Heart left ventricle (tissue), 16 donors: ENCODE measurements at regions not wholly inside any gene's neighbourhood (a gene's known extent, or its start where the extent isn't known, plus 50 kb on each side); places are given as distances from the start of the nearest gene placed in this dataset.
"Not testable (repeated sequence)": the region's sequence is repeated elsewhere in the genome, so short reads cannot be mapped to it uniquely, and the experiment has no call there.

Source experiments
- ATAC-seq, 4 donors: fragments of 200-7000 bp; cut with Tn5 transposase; one replicate each; pipeline ENCODE4 v1.9.1; 2020 to 2022; ENCODE audit warnings: moderate library complexity in 4 of 4, mild to moderate bottlenecking in 3 of 4, moderate number of reproducible peaks in 1 of 4
- DNase-seq, 5 donors: peaks; one replicate each; pipeline ENCODE4 v3.0.0-alpha.2; 2020
- H3K27ac ChIP-seq, 12 donors: fragments of 200-600 bp; sonication (generic) in 4 of 12; one replicate each; pipeline versions ENCODE4 v1.5.0 to v1.8.0; 2016 to 2022; ENCODE audit warnings: mild to moderate bottlenecking in 2 of 12
- H3K27me3 ChIP-seq, 9 donors: fragments of 200-600 bp; sonication (generic) in 2 of 9; one replicate each; pipeline versions ENCODE4 v1.5.1 to v1.8.0; 2016 to 2022; ENCODE audit warnings: mild to moderate bottlenecking in 3 of 9
- H3K36me3 ChIP-seq, 9 donors: fragments of 200-600 bp; sonication (generic) in 2 of 9; one replicate each; pipeline versions ENCODE4 v1.5.0 to v1.8.0; 2018 to 2022; ENCODE audit warnings: mild to moderate bottlenecking in 2 of 9
- H3K4me1 ChIP-seq, 12 donors: fragments of 200-600 bp; sonication (generic) in 4 of 12; one replicate each; pipeline versions ENCODE4 v1.5.0 to v1.8.0; 2016 to 2022; ENCODE audit warnings: mild to moderate bottlenecking in 3 of 12
- H3K4me3 ChIP-seq, 12 donors: fragments of 200-600 bp; sonication (generic) in 4 of 12; one replicate each; pipeline versions ENCODE4 v1.5.0 to v1.8.0; 2017 to 2022; ENCODE audit warnings: mild to moderate bottlenecking in 9 of 12, moderate library complexity in 4 of 12
- H3K9me3 ChIP-seq, 12 donors: fragments of 200-600 bp; sonication (generic) in 4 of 12; one replicate each; pipeline versions ENCODE4 v1.5.0 to v1.8.0; 2016 to 2022; ENCODE audit warnings: mild to moderate bottlenecking in 1 of 12
- CTCF ChIP-seq, 12 donors: fragments of 200-600 bp; sonication (generic) in 4 of 12; IDR thresholded peaks; one replicate each; pipeline versions ENCODE4 v1.5.0 to v1.8.0; 2018 to 2022; ENCODE audit warnings: antibody characterized with exemption in 12 of 12, mild to moderate bottlenecking in 5 of 12
- POLR2A ChIP-seq, 2 donors: fragments of 450-650 bp; IDR thresholded peaks; one replicate each; pipeline ENCODE4 v1.6.1; 2017; ENCODE audit warnings: antibody characterized with exemption in 2 of 2, mild to moderate bottlenecking in 2 of 2, moderate library complexity in 2 of 2
- WGBS, 4 donors: extraction: QIAGEN DNeasy Blood & Tissue Kit in 2 of 4; methylation state at CpG; one replicate each; pipeline versions ENCODE4 v1.1.5 to v1.1.7; 2013 to 2018; 5-methylcytosine and 5-hydroxymethylcytosine counted together
- intact Hi-C, 10 donors: fragments of 100-400 bp; cut with DNase I; formaldehyde crosslinking; loops; one replicate each; pipeline versions ENCODE4 v1.11.1 to v1.14.2; 2022
- donor health status: ischemic (EF 13 %, LVEDD 7.1; RV severe dilation, severe dysfunction).
- donor health status: healthy with polysubstance abuse.
- donor health status: DM: no; HTN: yes; CAD: no.
- donor health status: DM: no; HTN: no; CAD: no.
- donor health status: ischemic (EF 25% LVEDD 6.9; RV normal size, moderate dysfunction).
- donor health status: ischemic (EF 25% LVEDD 5.7; RV mildly dilated, moderate dysfunction).
- donor health status: healthy.
- donor health status: DM: yes; HTN: yes; CAD: no.
- donor health status: ischemic (EF 35%, LVEDD 5.7; RV mildly dilated, moderate dysfunction).
- donor health status: nonischemic (EF 11% LVEDD 7.7; RV severe dilation, severe dysfunction).
- donor health status: DM: yes; HTN: yes; CAD: no.
- donor health status: PGD.
- donor health status: ischemic (EF 29% LVEDD 5.4; RV normal size, mild dysfunction).
- donor health status: nonischemic (EF 23%, LVEDD 6.1; RV moderate dilation, normal function).

DNA sequence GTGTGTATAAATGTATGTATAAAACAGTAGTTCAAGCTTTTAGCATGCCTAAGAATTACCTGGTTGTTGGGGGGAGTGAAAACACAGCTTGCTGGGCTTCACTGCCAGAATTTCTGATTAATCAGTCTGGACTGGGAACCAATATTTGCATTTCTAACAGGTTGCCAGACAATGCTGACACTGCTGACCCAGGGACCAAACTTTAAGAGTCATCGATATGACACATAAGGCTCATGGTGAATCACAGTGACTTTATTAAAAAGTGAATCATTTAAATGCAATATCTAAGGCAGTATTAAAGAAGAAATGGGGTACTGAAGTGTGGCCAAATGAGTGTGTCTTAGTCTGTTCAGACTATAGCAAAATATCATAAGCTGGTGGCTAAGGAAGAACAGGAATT, 195.9 kb upstream of the DTNA start:
- Histone ChIP-seq H3K27me3 (no peaks in the 10 kb centered on the region), H3K9me3 (peaks cover 0 to 15% (median 3%) of the 10 kb centered on the region in 12 donors), H3K27ac (no peak overlapping the region), H3K4me3 (no peak overlapping the region), H3K36me3 (peaks cover 0 to 5% (median 0%) of the 10 kb centered on the region in 9 donors), H3K4me1 (peaks cover 0 to 25% (median 5%) of the 10 kb centered on the region in 12 donors)
- no peak for TF ChIP-seq POLR2A (IDR thresholded peaks at IDR 0.05)
- no peak for TF ChIP-seq CTCF (IDR thresholded peaks at IDR 0.05)
- WGBS, 4 donors: 90 to 98% (median 94%) methylated on average over 1 of the region's 1 CpG
- DNase-seq (no peak), ATAC-seq (no peak)
- intact Hi-C loops: no loop called here

DNA sequence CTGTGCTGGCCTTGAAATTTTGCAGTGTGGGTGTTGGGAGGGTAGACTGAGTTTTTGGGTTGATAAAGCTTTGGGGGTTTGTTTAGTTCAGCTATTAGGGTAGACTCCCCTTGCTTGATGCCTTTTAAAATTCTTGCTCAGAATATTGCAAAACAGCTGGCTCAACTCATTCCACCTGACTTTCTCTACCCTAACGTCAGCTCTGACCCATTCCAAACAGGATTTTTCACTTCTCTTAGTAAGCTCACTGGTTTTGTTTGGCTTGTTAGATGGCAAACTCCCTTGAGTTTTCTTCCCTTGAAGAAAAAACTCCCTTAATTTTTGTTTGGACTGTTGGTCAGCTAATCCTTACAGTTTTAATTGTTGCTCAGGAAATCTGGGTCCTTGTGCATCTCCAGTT, 195.1 kb upstream of the DTNA start:
- intact Hi-C loops: no loop called here
- ATAC-seq: no peak
- WGBS, 4 donors: 56 to 65% (median 60%) methylated on average over 1 of the region's 1 CpG

GRCh38 chr18:34516355-34516754, 193.7 kb upstream of the DTNA start:
- H3K27me3 ChIP-seq, intact Hi-C loops, H3K36me3 ChIP-seq, H3K4me3 ChIP-seq, H3K4me1 ChIP-seq, DNase-seq, ATAC-seq, H3K27ac ChIP-seq: not testable (repeated sequence)
- WGBS, 4 donors: 82 to 88% (median 86%) methylated on average over 9 of the region's 9 CpGs
- peaks cover 0 to 15% (median 3%) of the 10 kb centered on the region in 12 donors for H3K9me3 ChIP-seq

More for the DNA sequence above, 195.1 kb upstream of the DTNA start:
- no peaks in the 10 kb centered on the region for H3K27me3 ChIP-seq
- no peak overlapping the region for H3K4me3 ChIP-seq
- no peak overlapping the region for H3K27ac ChIP-seq
- DNase-seq: no peak
- peaks cover 0 to 15% (median 3%) of the 10 kb centered on the region in 12 donors for H3K9me3 ChIP-seq
- TF ChIP-seq POLR2A (IDR thresholded peaks at IDR 0.05): no peak
- no peak for TF ChIP-seq CTCF (IDR thresholded peaks at IDR 0.05)
- peaks cover 0 to 21% (median 3%) of the 10 kb centered on the region in 12 donors for H3K4me1 ChIP-seq
- H3K36me3 ChIP-seq: peaks cover 0 to 5% (median 0%) of the 10 kb centered on the region in 9 donors

- intact Hi-C loops, H3K4me3 ChIP-seq, H3K27ac ChIP-seq, H3K4me1 ChIP-seq, ATAC-seq, H3K27me3 ChIP-seq, H3K36me3 ChIP-seq, DNase-seq: not testable (repeated sequence)
- WGBS, 4 donors: 83 to 94% (median 89%) methylated on average over 2 of the region's 2 CpGs
- H3K9me3 ChIP-seq: peaks cover 0 to 15% (median 3%) of the 10 kb centered on the region in 12 donors
Observed at GRCh38 chr18:34516996-34517395, 193.1 kb upstream of the DTNA start.

- ATAC-seq (peak in 1 of 4 donors; percentile 31), DNase-seq (no peak)
- Histone ChIP-seq H3K4me3 (no peak overlapping the region), H3K27me3 (no peaks in the 10 kb centered on the region), H3K9me3 (peaks cover 0 to 8% (median 0%) of the 10 kb centered on the region in 12 donors), H3K36me3 (no peaks in the 10 kb centered on the region), H3K4me1 (peaks cover 0 to 32% (median 4%) of the 10 kb centered on the region in 12 donors), H3K27ac (no peak overlapping the region)
- intact Hi-C loops: no loop called here
- 72 to 85% (median 78%) methylated on average over 2 of the region's 2 CpGs for WGBS, 4 donors
- TF ChIP-seq CTCF (IDR thresholded peaks at IDR 0.05) (no peak), POLR2A (IDR thresholded peaks at IDR 0.05) (no peak)
Observed at GRCh38 chr18:34521040-34521439, 189.1 kb upstream of the DTNA start.
